ENCODE measurements at regions not wholly inside any gene's neighbourhood (a gene's known extent, or its start where the extent isn't known, plus 50 kb on each side); places are given as distances from the start of the nearest gene placed in this dataset.
A peak's percentile ranks its signal among the peaks of the same experiment; 100 is the strongest.

GRCh38 chr2:65636813-65637483 is 204.5 kb upstream of the SPRED2 start:
- no peak for DNase-seq (ENCODE audit: low spot score)
- no peak overlapping the region for H3K4me3 ChIP-seq (ENCODE audit: low read depth, low read length, poor library complexity, severe bottlenecking)
- peaks cover 60% of the 10 kb centered on the region for H3K4me1 ChIP-seq (ENCODE audit: insufficient read depth, low read length, poor library complexity, severe bottlenecking)
- no peaks in the 10 kb centered on the region for H3K36me3 ChIP-seq (ENCODE audit: insufficient read depth, low read length, poor library complexity, severe bottlenecking)
- peaks cover 3% of the 10 kb centered on the region for H3K9me3 ChIP-seq (ENCODE audit: low read depth, low read length, poor library complexity, severe bottlenecking)
- H3K27ac ChIP-seq (ENCODE audit: low read depth, low read length, poor library complexity, severe bottlenecking) = peak overlapping the region; percentile 84
- CTCF ChIA-PET = no interaction called here
- intact Hi-C loops (cut with micrococcal nuclease; ENCODE audit: unreplicated experiment) = loop anchor here (5.0 to 10.0 kb wide), 2 partner anchors 358 to 940 kb away; no protein-coding TSS in a partner anchor
- no peaks in the 10 kb centered on the region for H3K27me3 ChIP-seq (replicated peaks; ENCODE audit: insufficient read depth, low read depth, low read length, poor library complexity)
- POLR2A ChIA-PET (ENCODE audit: low non-redundant PET) = no interaction called here
- BruUV-seq (replicated peaks) = no TSS peak
- no peak for TF ChIP-seq CTCF (conservative IDR thresholded peaks at IDR 0.05; ENCODE audit: low read depth, low read length)
- no peak for TF ChIP-seq EZH2 (IDR thresholded peaks at IDR 0.05; ENCODE audit: borderline replicate concordance, low read depth, low read length, poor library complexity, severe bottlenecking)

GRCh38 chr2:65636024-65636423 is 203.6 kb upstream of the SPRED2 start:
- DNase-seq (ENCODE audit: low spot score) = no peak
- intact Hi-C loops (cut with micrococcal nuclease; ENCODE audit: unreplicated experiment) = loop anchor here (5.0 to 10.0 kb wide), 2 partner anchors 359 to 941 kb away; no protein-coding TSS in a partner anchor
- Histone ChIP-seq H3K27ac (ENCODE audit: low read depth, low read length, poor library complexity, severe bottlenecking) (peak overlapping the region; percentile 8), H3K4me3 (ENCODE audit: low read depth, low read length, poor library complexity, severe bottlenecking) (no peak overlapping the region), H3K4me1 (ENCODE audit: insufficient read depth, low read length, poor library complexity, severe bottlenecking) (peaks cover 52% of the 10 kb centered on the region), H3K27me3 (replicated peaks; ENCODE audit: insufficient read depth, low read depth, low read length, poor library complexity) (no peaks in the 10 kb centered on the region), H3K36me3 (ENCODE audit: insufficient read depth, low read length, poor library complexity, severe bottlenecking) (no peaks in the 10 kb centered on the region), H3K9me3 (ENCODE audit: low read depth, low read length, poor library complexity, severe bottlenecking) (peaks cover 3% of the 10 kb centered on the region)
- BruUV-seq (replicated peaks) = no TSS peak
- no peak for TF ChIP-seq CTCF (conservative IDR thresholded peaks at IDR 0.05; ENCODE audit: low read depth, low read length)
- TF ChIP-seq EZH2 (IDR thresholded peaks at IDR 0.05; ENCODE audit: borderline replicate concordance, low read depth, low read length, poor library complexity, severe bottlenecking) = no peak
- ChIA-PET POLR2A (ENCODE audit: low non-redundant PET) (no interaction called here), CTCF (no interaction called here)

GRCh38 chr2:65634304-65634703 is 201.9 kb upstream of the SPRED2 start:
- no TSS peak for BruUV-seq (replicated peaks)
- POLR2A ChIA-PET (ENCODE audit: low non-redundant PET) = no interaction called here
- no peak overlapping the region for H3K4me3 ChIP-seq (ENCODE audit: low read depth, low read length, poor library complexity, severe bottlenecking)
- no peaks in the 10 kb centered on the region for H3K36me3 ChIP-seq (ENCODE audit: insufficient read depth, low read length, poor library complexity, severe bottlenecking)
- H3K27me3 ChIP-seq (replicated peaks; ENCODE audit: insufficient read depth, low read depth, low read length, poor library complexity) = no peaks in the 10 kb centered on the region
- intact Hi-C loops (cut with micrococcal nuclease; ENCODE audit: unreplicated experiment) = loop anchor here (10.0 kb wide), 1 partner anchor 360 kb away; no protein-coding TSS in a partner anchor
- no peak for DNase-seq (ENCODE audit: low spot score)
- TF ChIP-seq CTCF (conservative IDR thresholded peaks at IDR 0.05; ENCODE audit: low read depth, low read length) (no peak), EZH2 (IDR thresholded peaks at IDR 0.05; ENCODE audit: borderline replicate concordance, low read depth, low read length, poor library complexity, severe bottlenecking) (no peak)
- CTCF ChIA-PET = no interaction called here
- peaks cover 3% of the 10 kb centered on the region for H3K9me3 ChIP-seq (ENCODE audit: low read depth, low read length, poor library complexity, severe bottlenecking)
- no peak overlapping the region for H3K27ac ChIP-seq (ENCODE audit: low read depth, low read length, poor library complexity, severe bottlenecking)
- H3K4me1 ChIP-seq (ENCODE audit: insufficient read depth, low read length, poor library complexity, severe bottlenecking) = peaks cover 37% of the 10 kb centered on the region
